ENCODE measurements at regions not wholly inside any gene's neighbourhood (a gene's known extent, or its start where the extent isn't known, plus 50 kb on each side); places are given as distances from the start of the nearest gene placed in this dataset.

DNA sequence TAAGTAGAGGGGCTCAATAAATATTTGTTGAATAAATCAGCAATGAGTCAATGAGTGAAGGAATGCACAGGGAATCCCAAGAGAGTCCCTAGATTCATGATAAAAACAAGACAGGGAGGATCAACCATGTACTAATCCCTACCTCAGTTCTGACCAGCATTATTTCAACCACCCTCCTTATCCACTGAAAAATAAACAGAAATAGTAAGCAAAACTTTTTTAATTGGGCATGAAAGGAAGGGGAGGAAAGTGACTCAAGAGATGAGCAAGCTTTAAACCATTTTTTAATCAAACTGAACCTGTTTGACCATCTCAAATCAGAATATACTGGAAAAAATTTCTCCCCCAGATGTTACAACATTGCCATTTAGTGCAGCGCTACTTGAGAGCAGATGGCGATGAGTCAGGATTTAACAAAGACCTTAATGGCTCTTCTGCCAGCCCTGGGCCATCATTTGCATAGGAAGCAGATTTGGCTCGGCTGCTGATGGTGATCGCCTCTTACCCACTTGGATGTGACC lies 194.8 kb upstream of the SLC30A5 start:
- BruUV-seq (replicated peaks), result no TSS peak
- H3K4me2 ChIP-seq (ENCODE audit: low read length), result no peak overlapping the region

DNA sequence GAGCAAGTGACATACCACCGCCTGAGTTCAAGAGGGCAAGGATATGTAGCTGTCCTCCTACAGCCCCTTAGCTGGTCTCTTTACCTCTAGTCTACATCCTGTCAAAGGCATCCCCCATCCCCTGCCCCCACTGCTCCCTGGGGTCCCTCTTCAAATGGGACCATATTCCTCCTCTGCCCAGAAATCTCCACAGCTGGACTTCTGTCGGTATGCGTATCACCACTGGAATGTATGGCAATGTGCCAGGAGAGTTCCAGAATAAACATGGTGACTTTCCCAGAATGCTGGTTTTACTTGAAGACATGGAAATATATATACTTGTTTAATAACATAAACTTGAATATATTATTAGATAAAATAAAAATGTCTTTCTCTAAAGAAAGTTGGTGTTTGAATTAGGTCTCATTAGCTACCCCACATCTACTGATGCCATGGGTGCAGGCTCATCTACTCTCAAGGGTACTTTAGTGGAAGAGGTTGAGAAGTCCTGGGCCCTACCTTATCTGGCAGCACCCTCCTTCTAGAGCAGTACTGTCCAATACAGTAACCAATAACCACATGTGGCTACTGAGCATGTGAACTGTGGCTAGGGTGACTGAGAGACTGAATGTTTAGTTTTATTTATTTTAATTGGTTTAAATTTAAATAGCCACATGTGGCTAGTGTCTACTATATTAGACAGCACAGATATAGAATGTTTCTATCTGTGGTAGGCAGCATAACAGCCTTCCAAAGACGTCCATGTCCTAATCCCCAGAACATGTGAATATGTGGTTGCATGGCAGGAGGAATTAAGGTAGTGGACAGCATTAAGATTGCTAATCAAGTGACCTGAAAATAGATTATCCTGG lies 181.7 kb upstream of the SLC30A5 start:
- no peaks in the 10 kb centered on the region for H3K4me1 ChIP-seq (ENCODE audit: insufficient read depth, low read length, poor library complexity, severe bottlenecking)
- H3K4me3 ChIP-seq (ENCODE audit: low read depth, low read length, poor library complexity, severe bottlenecking), result no peak overlapping the region
- H4K20me1 ChIP-seq (ENCODE audit: insufficient read depth, low read length), result no peaks in the 10 kb centered on the region
- ChIA-PET POLR2A (no interaction called here), CTCF (ENCODE audit: unreplicated experiment) (no interaction called here)
- no peak overlapping the region for H3K27ac ChIP-seq (ENCODE audit: low read depth, low read length, poor library complexity, severe bottlenecking)
- no peaks in the 10 kb centered on the region for H3K9me3 ChIP-seq (ENCODE audit: low read length)
- H3K4me2 ChIP-seq (ENCODE audit: low read length), result no peak overlapping the region
- TF ChIP-seq CTCF (conservative IDR thresholded peaks at IDR 0.05; ENCODE audit: low read length) (no peak), EZH2phosphoT487 (IDR thresholded peaks at IDR 0.05; ENCODE audit: borderline replicate concordance, low read depth, low read length) (no peak)
- no peak for DNase-seq (ENCODE audit: low spot score)
- intact Hi-C loops (cut with micrococcal nuclease; ENCODE audit: unreplicated experiment), result no loop called here
- no peaks in the 10 kb centered on the region for H3K79me2 ChIP-seq (ENCODE audit: insufficient read depth, low read depth, low read length)
- H3K36me3 ChIP-seq (ENCODE audit: insufficient read depth, low read length), result no peaks in the 10 kb centered on the region
- no TSS peak for BruUV-seq (replicated peaks)
- H3K9me2 ChIP-seq (ENCODE audit: insufficient read depth, low read length), result no peaks in the 10 kb centered on the region
- H2AFZ ChIP-seq (ENCODE audit: low read length), result no peak overlapping the region

More for the DNA sequence above, 194.8 kb upstream of the SLC30A5 start:
- Histone ChIP-seq H2AFZ (ENCODE audit: low read length) (no peak overlapping the region), H3K9me3 (ENCODE audit: low read length) (no peaks in the 10 kb centered on the region), H3K9me2 (ENCODE audit: insufficient read depth, low read length) (no peaks in the 10 kb centered on the region), H3K27ac (ENCODE audit: low read depth, low read length, poor library complexity, severe bottlenecking) (no peak overlapping the region), H3K36me3 (ENCODE audit: insufficient read depth, low read length) (no peaks in the 10 kb centered on the region), H3K4me3 (ENCODE audit: low read depth, low read length, poor library complexity, severe bottlenecking) (no peak overlapping the region), H4K20me1 (ENCODE audit: insufficient read depth, low read length) (no peaks in the 10 kb centered on the region), H3K4me1 (ENCODE audit: insufficient read depth, low read length, poor library complexity, severe bottlenecking) (no peaks in the 10 kb centered on the region), H3K79me2 (ENCODE audit: insufficient read depth, low read depth, low read length) (no peaks in the 10 kb centered on the region)
- intact Hi-C loops (cut with micrococcal nuclease; ENCODE audit: unreplicated experiment), result no loop called here
- TF ChIP-seq CTCF (conservative IDR thresholded peaks at IDR 0.05; ENCODE audit: low read length) (no peak), EZH2phosphoT487 (IDR thresholded peaks at IDR 0.05; ENCODE audit: borderline replicate concordance, low read depth, low read length) (no peak)
- no peak for DNase-seq (ENCODE audit: low spot score)
- ChIA-PET POLR2A (no interaction called here), CTCF (ENCODE audit: unreplicated experiment) (no interaction called here)

DNA sequence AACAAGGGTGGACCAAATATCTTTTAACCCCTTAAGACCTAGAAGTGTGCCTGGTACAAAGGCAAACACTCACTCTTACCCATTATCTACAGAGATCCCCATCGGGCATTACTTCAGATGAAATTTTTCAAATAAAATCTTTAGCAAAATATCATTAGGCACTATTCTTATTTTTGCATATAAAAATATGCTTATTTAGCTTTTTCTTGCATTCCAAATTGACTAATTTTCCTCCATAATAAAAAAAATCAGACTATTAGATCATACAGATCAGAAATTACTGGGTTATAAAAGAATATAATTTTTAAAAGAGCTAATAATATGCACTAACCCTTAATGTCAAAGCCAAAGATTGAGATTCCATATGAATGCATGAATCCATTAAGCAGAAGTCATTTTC lies 178.7 kb upstream of the SLC30A5 start:
- Histone ChIP-seq H3K4me1 (ENCODE audit: insufficient read depth, low read length, poor library complexity, severe bottlenecking) (no peaks in the 10 kb centered on the region), H2AFZ (ENCODE audit: low read length) (no peak overlapping the region), H3K9me3 (ENCODE audit: low read length) (no peaks in the 10 kb centered on the region), H3K79me2 (ENCODE audit: insufficient read depth, low read depth, low read length) (no peaks in the 10 kb centered on the region), H3K9me2 (ENCODE audit: insufficient read depth, low read length) (no peaks in the 10 kb centered on the region), H3K4me2 (ENCODE audit: low read length) (no peak overlapping the region), H3K27ac (ENCODE audit: low read depth, low read length, poor library complexity, severe bottlenecking) (no peak overlapping the region), H3K36me3 (ENCODE audit: insufficient read depth, low read length) (no peaks in the 10 kb centered on the region), H3K4me3 (ENCODE audit: low read depth, low read length, poor library complexity, severe bottlenecking) (no peak overlapping the region), H4K20me1 (ENCODE audit: insufficient read depth, low read length) (no peaks in the 10 kb centered on the region)
- no peak for TF ChIP-seq EZH2phosphoT487 (IDR thresholded peaks at IDR 0.05; ENCODE audit: borderline replicate concordance, low read depth, low read length)
- no peak for TF ChIP-seq CTCF (conservative IDR thresholded peaks at IDR 0.05; ENCODE audit: low read length)
- BruUV-seq (replicated peaks), result no TSS peak
- ChIA-PET POLR2A (interaction anchor here (0.6 kb wide), 1 partner anchor 10 kb away, joined by 4 read pairs; no protein-coding TSS in a partner anchor), CTCF (ENCODE audit: unreplicated experiment) (no interaction called here)
- intact Hi-C loops (cut with micrococcal nuclease; ENCODE audit: unreplicated experiment), result no loop called here
- DNase-seq (ENCODE audit: low spot score), result no peak
